DMS153 treated with DMSO at 0.1 percent for 48 hours (cell line): ENCODE measurements at regions not wholly inside any gene's neighbourhood (a gene's known extent, or its start where the extent isn't known, plus 50 kb on each side); places are given as distances from the start of the nearest gene placed in this dataset.

Experiments used
- DNase-seq: peaks from one replicate; lab custom pipeline; 2025; ENCODE audit not compliant: unreplicated experiment; lab: John Stamatoyannopoulos, UW

- DNase-seq: no peak
Observed at GRCh38 chr2:219766658-219767057, 139.2 kb downstream of the SLC4A3 start.

- DNase-seq: no peak
Observed at GRCh38 chr2:219769090-219769910, 141.9 kb downstream of the SLC4A3 start.

DNA sequence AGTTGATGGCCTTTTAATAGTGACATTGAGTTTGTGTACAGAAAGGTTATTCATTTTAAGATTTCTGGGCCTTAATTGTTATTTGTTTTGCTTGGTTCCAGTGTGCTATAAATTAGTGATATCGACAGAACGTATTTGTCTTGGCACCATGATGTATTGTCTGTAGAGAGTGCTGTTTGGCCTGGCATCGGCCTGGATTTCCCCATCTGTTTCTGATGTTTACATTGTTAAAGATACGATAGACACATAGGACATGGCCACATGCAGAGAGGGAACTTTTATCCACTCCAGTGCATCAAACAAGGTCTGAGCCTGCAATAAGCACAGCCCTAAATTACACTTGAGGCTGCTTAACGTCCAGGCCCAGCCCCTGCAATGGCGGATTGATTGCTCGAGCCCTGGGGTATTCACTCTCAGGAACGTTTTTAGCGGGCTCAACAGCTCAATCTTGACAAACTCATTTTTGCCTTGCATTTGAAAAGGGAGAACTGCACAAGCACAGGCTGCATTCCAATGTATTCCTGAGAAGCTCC, 144.7 kb downstream of the SLC4A3 start:
- DNase-seq: peak; percentile 94

DNA sequence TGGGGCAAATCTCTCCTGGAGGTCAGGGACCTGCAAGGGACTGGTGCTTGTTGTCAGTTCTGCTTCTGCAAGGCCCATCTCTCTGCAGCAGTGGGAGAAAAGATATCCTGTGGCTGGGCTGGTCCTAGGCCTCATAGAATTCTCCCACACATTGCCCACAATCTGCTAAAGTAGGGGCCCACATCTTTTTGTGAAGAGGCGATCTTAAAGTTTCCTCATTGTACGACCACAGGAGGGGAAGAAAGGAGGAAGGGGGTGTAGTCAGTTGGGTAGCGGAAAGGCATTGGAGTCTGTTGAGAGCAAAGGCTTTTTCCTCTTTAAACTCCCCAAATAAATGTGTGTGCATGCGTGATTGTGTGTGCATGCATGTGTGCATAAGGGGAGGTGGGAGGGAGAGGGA, 145.3 kb downstream of the SLC4A3 start:
- no peak for DNase-seq

DNA sequence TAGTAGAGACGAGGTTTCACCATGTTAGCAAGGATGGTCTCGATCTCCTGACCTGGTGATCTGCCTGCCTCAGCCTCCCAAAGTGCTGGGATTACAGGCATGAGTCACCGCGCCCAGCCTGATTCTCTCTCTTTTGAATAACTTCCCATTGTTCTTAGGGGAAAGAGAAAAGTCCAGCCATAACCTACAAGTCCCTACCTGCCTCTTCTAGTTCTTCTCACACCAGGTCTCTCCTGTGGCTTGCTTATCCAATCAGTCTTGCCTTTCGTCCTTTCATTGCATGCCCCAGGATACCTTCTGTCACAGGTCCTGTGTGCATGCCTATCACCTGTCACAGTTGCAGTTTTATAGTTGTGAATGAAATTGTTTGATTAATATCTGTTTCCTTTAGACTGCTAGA, 148.1 kb downstream of the SLC4A3 start:
- DNase-seq: no peak

- no peak for DNase-seq
Observed at GRCh38 chr2:219777388-219777787, 150.0 kb downstream of the SLC4A3 start.

- no peak for DNase-seq
Observed at GRCh38 chr2:219778189-219778588, 150.8 kb downstream of the SLC4A3 start.

DNA sequence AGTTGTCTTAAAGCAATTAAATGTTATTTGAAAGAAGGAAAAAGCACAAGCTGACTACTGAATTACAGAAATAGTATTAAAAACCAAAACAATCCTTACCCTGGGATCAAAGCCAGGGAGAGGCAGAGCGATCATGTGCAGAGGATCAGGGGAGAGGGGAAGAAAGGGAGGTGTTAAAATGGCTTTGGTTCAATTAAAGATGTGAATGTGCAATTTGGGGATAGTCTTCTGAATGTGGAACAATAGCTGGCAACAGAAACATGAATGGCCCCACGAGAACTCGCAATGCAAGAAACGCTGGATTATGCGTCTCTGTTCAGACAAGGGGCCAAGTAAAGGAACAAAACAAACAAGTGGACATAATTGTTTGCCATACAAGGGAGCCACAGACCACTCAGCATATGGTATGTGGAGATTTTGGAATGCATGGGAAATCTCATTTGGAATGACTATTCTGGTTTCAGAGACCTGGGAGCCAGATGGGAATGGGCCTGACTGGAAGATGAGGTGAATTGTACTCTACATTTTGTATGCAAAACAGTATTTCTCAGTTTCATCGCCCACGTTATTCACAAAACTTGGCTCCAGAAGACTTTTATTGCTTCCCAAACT, 155.4 kb downstream of the SLC4A3 start:
- no peak for DNase-seq

GRCh38 chr2:219783359-219783975, 156.0 kb downstream of the SLC4A3 start:
- DNase-seq: no peak

DNA sequence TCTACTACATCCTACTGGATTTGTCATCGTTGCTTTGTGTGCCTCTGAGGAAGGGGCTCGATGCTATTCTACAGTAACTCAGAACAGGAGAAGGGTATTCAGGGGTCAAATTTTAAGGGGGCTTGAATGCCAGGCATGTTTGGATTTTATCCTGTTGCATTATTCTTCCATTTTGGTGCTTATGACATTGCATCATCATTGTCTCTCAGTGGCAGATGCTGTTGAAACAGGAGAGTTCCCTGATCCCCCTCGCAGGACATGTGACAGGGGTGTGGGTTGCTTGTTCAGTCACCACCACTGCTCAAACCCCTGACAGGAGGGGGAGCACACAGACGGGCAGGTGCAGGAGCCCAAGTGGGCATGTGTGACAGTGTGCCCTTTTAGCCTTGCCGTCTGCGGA, 156.7 kb downstream of the SLC4A3 start:
- no peak for DNase-seq

DNA sequence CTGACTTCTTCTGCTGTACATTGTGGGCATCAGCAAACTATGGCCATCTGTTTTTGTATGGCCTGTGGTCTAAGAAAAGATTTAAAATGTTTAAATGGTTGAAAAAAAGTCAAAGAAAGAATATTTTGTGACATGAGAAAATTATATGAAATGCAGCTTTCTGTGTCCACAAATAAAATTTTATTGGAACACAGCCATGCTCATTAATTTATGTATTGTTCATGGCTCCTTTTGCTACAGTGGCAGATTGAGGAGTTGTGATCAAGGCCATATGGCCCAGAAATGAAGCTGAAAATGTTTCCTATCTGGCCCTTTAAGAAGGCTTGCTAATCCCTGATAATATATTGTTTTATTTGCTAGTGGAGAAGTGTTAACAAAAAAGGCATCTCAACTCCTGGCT, 162.0 kb downstream of the SLC4A3 start:
- no peak for DNase-seq

DNA sequence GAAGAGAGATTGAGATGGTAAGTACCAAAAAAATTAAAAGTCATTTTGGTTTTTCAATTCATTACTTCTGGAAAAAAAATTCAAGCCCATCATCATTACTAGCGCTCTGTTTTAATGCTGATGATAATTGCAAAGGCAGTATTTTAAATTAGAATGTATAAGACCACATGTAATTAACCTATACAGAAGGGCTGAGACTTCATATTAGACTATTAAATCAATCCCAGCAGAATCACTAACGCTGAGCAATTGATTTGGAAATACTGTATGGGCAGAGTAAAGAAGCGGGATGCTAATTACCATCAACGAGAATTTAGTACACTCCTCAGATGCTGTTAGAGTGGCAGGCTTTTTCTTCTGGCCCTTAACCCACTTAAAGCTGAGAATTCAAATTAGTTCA, 165.0 kb downstream of the SLC4A3 start:
- DNase-seq: no peak

DNA sequence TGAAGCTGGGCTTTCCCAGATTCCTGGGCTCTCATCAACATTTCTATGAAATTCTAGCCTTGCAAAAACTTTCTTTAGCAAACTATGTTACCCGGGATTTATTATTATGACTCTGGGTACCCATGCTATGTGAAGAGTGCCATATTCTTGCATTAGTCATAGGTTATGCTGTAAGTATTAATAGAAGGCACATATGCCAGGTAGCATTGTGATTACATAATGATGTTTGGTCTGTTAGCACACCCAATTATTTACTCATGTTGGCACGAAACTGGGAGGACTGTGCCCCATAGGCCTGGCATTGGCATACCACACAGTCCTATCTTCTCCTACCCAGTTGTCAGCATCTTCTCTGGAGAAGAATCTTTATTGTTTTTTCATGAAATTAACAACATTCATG, 171.0 kb downstream of the SLC4A3 start:
- no peak for DNase-seq

GRCh38 chr2:219803294-219803693, 175.9 kb downstream of the SLC4A3 start:
- no peak for DNase-seq

DNA sequence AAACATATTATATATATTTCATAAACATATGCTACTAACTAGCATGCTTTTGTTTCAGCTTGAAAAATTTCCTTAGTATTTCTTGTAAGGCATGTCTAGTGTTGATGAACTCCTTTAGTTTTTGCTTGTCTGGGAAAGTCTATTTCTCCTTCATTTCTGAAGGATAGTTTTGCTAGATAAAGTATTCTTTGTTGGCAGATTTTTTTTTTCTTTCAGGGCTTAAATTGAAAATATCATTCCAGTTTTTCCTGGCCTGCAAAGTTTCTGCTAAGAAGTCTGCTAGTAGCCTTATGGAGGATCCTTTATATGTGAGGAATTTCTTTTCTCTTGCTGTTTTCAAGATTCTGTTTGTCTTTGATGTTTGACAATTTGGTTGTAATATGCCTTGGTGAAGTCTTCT, 183.5 kb downstream of the SLC4A3 start:
- DNase-seq: no peak

- DNase-seq: no peak
Observed at GRCh38 chr2:219812672-219813071, 185.2 kb downstream of the SLC4A3 start.

DNA sequence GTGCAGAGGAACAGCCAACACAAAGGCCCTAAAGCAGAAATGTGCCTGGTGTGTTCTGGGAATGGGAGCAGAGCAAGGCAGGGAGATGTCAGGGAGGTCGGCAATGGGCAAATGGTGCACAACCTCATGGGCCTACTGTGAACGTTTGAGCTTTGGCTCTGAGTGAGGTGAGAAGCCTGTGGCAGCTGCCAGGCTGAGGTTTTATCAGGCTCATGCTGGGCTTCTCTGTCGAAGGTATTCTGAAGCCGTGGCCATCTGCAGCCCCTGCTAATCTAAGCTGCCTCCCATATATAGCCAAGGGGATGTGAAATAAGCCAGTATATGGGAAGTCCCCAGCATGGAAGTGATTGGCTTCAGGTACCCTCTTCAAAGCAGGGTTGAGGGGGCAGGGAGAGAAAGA, 193.3 kb downstream of the SLC4A3 start:
- no peak for DNase-seq

DNA sequence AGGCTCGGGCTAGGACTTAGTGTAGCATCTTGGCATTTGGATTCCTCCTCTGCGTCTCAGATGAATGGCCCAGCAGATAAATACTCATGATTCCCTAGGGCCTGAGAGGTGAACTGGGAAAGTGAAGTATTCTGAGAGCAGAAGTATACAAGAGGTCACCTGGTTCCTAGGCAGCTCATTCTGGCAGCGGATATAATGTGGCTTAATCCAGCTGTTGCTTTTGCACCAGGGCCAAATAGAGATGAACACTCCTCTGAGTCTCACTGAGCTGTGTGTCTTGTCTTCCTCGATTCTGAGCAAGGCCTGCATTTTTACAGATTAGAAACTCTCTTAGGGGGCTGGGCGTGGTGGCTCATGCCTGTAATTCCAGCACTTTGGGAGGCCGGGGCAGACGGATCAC, 196.1 kb downstream of the SLC4A3 start:
- DNase-seq: no peak

DNA sequence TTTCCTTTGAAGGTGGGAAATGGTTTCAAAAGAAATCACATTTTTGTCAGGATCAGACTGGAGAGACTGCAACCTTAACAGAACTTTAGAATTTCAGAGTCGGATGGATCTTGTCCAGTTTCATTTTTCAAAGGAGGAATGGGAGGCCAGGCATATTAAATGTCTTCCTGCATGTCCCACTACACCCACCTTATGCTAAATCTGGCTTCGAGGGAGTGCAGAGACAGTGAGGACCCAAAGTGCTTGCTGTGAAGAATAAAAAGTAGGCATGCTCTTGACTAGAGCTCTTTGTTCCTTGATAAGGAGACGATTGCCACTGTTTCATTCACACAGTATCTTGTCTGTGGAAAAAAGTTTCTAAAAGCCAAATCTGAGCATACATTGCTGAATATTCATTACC, 197.6 kb downstream of the SLC4A3 start:
- no peak for DNase-seq

DNA sequence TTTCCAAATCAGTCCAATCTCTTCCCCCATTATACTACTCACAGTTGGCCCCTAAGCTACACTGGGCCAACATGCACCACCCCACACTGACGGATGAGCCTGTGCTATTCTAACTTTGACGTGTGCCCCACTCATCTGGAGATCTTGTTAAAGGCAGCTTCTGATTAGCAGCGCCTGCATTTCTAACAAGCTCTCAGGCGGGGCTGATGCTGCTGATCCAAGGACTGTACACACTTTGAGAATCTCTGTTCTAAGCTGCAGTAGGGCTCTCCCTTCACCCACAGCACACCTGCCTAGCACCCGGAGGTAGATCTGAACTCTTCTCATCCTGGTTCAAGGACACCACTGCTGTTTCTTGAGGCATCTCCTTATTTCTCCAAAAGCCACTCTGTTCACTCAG, 200.7 kb downstream of the SLC4A3 start:
- no peak for DNase-seq

GRCh38 chr2:219829667-219830352, 202.4 kb downstream of the SLC4A3 start:
- DNase-seq: no peak

GRCh38 chr2:219830353-219830738, 202.9 kb downstream of the SLC4A3 start:
- DNase-seq: no peak
